ENCODE measurements at regions not wholly inside any gene's neighbourhood (a gene's known extent, or its start where the extent isn't known, plus 50 kb on each side); places are given as distances from the start of the nearest gene placed in this dataset.

- Mint-ChIP-seq H3K9me3 (no peaks in the 10 kb centered on the region), H3K27ac (no peak overlapping the region), H3K4me3 (no peak overlapping the region), H3K27me3 (ENCODE audit: low read depth) (no peaks in the 10 kb centered on the region), H3K4me1 (peaks cover 18% of the 10 kb centered on the region), H3K36me3 (no peaks in the 10 kb centered on the region)
- no peak for TF ChIP-seq MYBL2 (CRISPR knock-in tag; IDR thresholded peaks at IDR 0.05)
- TF ChIP-seq SMAD4 (CRISPR knock-in tag; IDR thresholded peaks at IDR 0.05): no peak
- no peak for TF ChIP-seq ATF2 (CRISPR knock-in tag; IDR thresholded peaks at IDR 0.05; ENCODE audit: borderline replicate concordance, low read depth)
- TF ChIP-seq ATF3 (CRISPR knock-in tag; conservative IDR thresholded peaks at IDR 0.05): no peak
- no peak for TF ChIP-seq NFATC4 (CRISPR knock-in tag; IDR thresholded peaks at IDR 0.05)
- TF ChIP-seq MXD4 (CRISPR knock-in tag; IDR thresholded peaks at IDR 0.05; ENCODE audit: borderline replicate concordance): no peak
- TF ChIP-seq IRF2 (CRISPR knock-in tag; IDR thresholded peaks at IDR 0.05; ENCODE audit: borderline replicate concordance, low read depth): no peak
- TF ChIP-seq FOXJ3 (CRISPR knock-in tag; IDR thresholded peaks at IDR 0.05; ENCODE audit: borderline replicate concordance): no peak
- TF ChIP-seq AFF4 (CRISPR knock-in tag; IDR thresholded peaks at IDR 0.05; ENCODE audit: borderline replicate concordance): no peak
- no peak for TF ChIP-seq ZNF532 (CRISPR knock-in tag; IDR thresholded peaks at IDR 0.05; ENCODE audit: borderline replicate concordance)
- no peak for TF ChIP-seq TEAD1 (CRISPR knock-in tag; IDR thresholded peaks at IDR 0.05)
- TF ChIP-seq USF1 (CRISPR knock-in tag; IDR thresholded peaks at IDR 0.05): no peak
- TF ChIP-seq ETV6 (CRISPR knock-in tag; IDR thresholded peaks at IDR 0.05): no peak
- no peak for TF ChIP-seq ZNF219 (CRISPR knock-in tag; IDR thresholded peaks at IDR 0.05; ENCODE audit: borderline replicate concordance)
- POLR2A ChIA-PET: no interaction called here
- no peak for ATAC-seq
- DNase-seq (ENCODE audit: low spot score): no peak
- CTCF ChIA-PET: interaction anchor here (0.7 to 1.4 kb wide), 2 partner anchors 24 to 271 kb away, joined by 3 to 11 read pairs; no protein-coding TSS in a partner anchor
Measured at GRCh38 chr5:154133591-154133990, 56.9 kb upstream of the GALNT10 start.

- H3K4me1 Mint-ChIP-seq: peaks cover 23% of the 10 kb centered on the region
- H3K27me3 Mint-ChIP-seq (ENCODE audit: low read depth): peaks cover 3% of the 10 kb centered on the region; the same call in 1 of the 2 replicates
- no peaks in the 10 kb centered on the region for H3K36me3 Mint-ChIP-seq
- no peak overlapping the region for H3K4me3 Mint-ChIP-seq
- POLR2A ChIA-PET: no interaction called here
- no peak overlapping the region for H3K27ac Mint-ChIP-seq
- DNase-seq (ENCODE audit: low spot score): no peak
- no peaks in the 10 kb centered on the region for H3K9me3 Mint-ChIP-seq
- CTCF ChIA-PET: interaction anchor here (1.2 to 1.4 kb wide), 2 partner anchors 23 to 62 kb away, joined by 6 to 11 read pairs; no protein-coding TSS in a partner anchor
- no peak for ATAC-seq
- TF ChIP-seq ZNF396 (CRISPR knock-in tag; IDR thresholded peaks at IDR 0.05; ENCODE audit: borderline replicate concordance) (no peak), FOXP1 (CRISPR knock-in tag; IDR thresholded peaks at IDR 0.05; ENCODE audit: borderline replicate concordance) (no peak), ZBTB43 (CRISPR knock-in tag; IDR thresholded peaks at IDR 0.05) (no peak), CREM (CRISPR knock-in tag; IDR thresholded peaks at IDR 0.05) (no peak), MXD4 (CRISPR knock-in tag; IDR thresholded peaks at IDR 0.05; ENCODE audit: borderline replicate concordance) (no peak), HMGXB4 (CRISPR knock-in tag; IDR thresholded peaks at IDR 0.05) (no peak), ERG (CRISPR knock-in tag; IDR thresholded peaks at IDR 0.05) (no peak)
Measured at GRCh38 chr5:154134499-154134898, 56.0 kb upstream of the GALNT10 start.
